Type B pancreatic cell (in vitro differentiated cells): ENCODE measurements at regions not wholly inside any gene's neighbourhood (a gene's known extent, or its start where the extent isn't known, plus 50 kb on each side); places are given as distances from the start of the nearest gene placed in this dataset.

ENCODE experiments used
- DNase-seq: peaks from one replicate; pipeline ENCODE4 v3.0.0; 2021; ENCODE audit warnings: mixed read lengths; ENCODE audit not compliant: unreplicated experiment; ENCODE audit errors: extremely low spot score
- H3K27ac Mint-ChIP-seq: 2 replicates; pipeline ENCODE4 v1.8.0; 2021; ENCODE audit warnings: mild to moderate bottlenecking, mixed read lengths
- H3K27me3 Mint-ChIP-seq: 2 replicates; pipeline ENCODE4 v1.8.0; 2021; ENCODE audit warnings: mixed read lengths
- H3K36me3 Mint-ChIP-seq: 2 replicates; pipeline ENCODE4 v1.8.0; 2021; ENCODE audit warnings: mixed read lengths
- H3K4me1 Mint-ChIP-seq: one replicate; pipeline ENCODE4 v1.8.0; 2021; ENCODE audit warnings: mixed read lengths; ENCODE audit not compliant: unreplicated experiment
- H3K4me3 Mint-ChIP-seq: 2 replicates; pipeline ENCODE4 v1.8.0; 2021; ENCODE audit warnings: mild to moderate bottlenecking, mixed read lengths
- H3K9me3 Mint-ChIP-seq: 2 replicates; pipeline ENCODE4 v1.8.0; 2021; ENCODE audit warnings: mixed read lengths
- CTCF ChIP-seq: fragments of 200-600 bp; sonication (generic); conservative IDR thresholded peaks from 2 replicates; pipeline ENCODE4 v1.5.0; 2021; ENCODE audit warnings: antibody characterized with exemption, mild to moderate bottlenecking

DNA sequence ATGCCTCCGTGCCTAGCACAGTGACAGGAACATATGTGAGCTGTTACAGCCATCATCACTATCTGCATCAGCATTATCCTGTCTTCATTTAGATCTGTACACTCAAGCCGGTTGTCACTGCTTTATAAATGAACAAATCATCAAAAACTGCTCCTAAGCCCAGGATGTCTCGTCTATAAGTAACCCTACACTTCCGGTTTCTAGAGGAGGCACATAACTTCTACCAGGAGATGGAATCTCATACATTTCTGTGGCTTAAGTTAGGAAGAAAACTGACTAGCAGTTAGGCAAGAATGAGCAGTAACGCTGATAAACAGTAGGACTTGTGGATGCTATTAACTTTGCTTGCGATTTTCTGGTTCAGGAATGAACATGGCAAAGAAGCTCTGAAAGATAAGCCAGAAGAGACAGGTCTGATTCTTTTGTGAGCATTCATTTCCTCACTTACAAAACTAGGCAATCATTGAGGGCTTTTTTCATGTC, 1199.2 kb downstream of the SORCS3 start:
- H3K9me3 Mint-ChIP-seq: no peaks in the 10 kb centered on the region
- H3K36me3 Mint-ChIP-seq: no peaks in the 10 kb centered on the region
- H3K4me1 Mint-ChIP-seq: peaks cover 27% of the 10 kb centered on the region
- TF ChIP-seq CTCF: no peak
- no peak overlapping the region for H3K4me3 Mint-ChIP-seq
- no peak overlapping the region for H3K27ac Mint-ChIP-seq
- H3K27me3 Mint-ChIP-seq: no peaks in the 10 kb centered on the region
- no peak for DNase-seq

DNA sequence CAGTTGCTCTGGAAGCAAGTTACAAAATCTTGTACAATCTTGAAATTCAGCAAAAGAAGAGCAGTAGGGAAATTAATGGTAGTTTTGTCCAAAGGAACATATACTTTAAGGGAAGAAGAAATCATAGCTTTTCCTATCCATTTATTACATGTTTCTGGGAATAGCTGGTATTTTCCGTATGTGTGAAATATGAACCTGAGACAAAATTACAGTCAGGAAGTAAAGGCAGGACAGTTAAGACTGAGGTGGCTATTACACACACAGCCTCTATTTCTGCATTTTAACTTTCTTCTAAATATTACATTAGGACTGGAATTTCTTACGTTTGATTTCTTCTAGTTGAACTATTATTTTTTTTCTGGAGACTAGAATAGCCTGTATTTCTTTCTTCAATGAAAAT, 1197.3 kb downstream of the SORCS3 start:
- DNase-seq: no peak
- H3K27me3 Mint-ChIP-seq: no peaks in the 10 kb centered on the region
- H3K36me3 Mint-ChIP-seq: no peaks in the 10 kb centered on the region
- peak overlapping the region; percentile 44 for H3K4me3 Mint-ChIP-seq
- H3K4me1 Mint-ChIP-seq: peaks cover 18% of the 10 kb centered on the region
- H3K9me3 Mint-ChIP-seq: no peaks in the 10 kb centered on the region
- no peak overlapping the region for H3K27ac Mint-ChIP-seq
- TF ChIP-seq CTCF: no peak

DNA sequence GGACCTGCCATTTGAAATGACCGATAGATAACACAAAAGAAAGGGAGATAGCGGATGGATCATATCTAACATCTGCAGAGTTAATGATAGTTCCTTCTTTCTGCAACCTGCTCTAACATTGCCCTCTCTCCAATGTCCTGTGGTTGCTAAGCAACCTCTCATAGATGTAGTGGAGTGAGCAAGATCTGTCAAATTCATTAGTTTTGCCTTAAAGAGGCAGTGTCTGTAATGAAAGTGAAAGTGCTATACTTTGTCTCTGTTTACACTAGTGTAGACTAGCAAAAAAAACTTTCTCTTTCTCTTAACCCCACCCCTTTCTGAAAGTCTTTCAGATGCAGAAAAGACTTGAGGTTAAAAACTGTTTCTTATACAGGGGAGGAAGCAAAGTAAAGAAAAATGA, 1196.9 kb downstream of the SORCS3 start:
- peak overlapping the region; percentile 44 for H3K4me3 Mint-ChIP-seq
- H3K27me3 Mint-ChIP-seq: no peaks in the 10 kb centered on the region
- no peaks in the 10 kb centered on the region for H3K9me3 Mint-ChIP-seq
- no peak for DNase-seq
- H3K36me3 Mint-ChIP-seq: no peaks in the 10 kb centered on the region
- H3K4me1 Mint-ChIP-seq: peaks cover 18% of the 10 kb centered on the region
- no peak for TF ChIP-seq CTCF
- H3K27ac Mint-ChIP-seq: no peak overlapping the region

DNA sequence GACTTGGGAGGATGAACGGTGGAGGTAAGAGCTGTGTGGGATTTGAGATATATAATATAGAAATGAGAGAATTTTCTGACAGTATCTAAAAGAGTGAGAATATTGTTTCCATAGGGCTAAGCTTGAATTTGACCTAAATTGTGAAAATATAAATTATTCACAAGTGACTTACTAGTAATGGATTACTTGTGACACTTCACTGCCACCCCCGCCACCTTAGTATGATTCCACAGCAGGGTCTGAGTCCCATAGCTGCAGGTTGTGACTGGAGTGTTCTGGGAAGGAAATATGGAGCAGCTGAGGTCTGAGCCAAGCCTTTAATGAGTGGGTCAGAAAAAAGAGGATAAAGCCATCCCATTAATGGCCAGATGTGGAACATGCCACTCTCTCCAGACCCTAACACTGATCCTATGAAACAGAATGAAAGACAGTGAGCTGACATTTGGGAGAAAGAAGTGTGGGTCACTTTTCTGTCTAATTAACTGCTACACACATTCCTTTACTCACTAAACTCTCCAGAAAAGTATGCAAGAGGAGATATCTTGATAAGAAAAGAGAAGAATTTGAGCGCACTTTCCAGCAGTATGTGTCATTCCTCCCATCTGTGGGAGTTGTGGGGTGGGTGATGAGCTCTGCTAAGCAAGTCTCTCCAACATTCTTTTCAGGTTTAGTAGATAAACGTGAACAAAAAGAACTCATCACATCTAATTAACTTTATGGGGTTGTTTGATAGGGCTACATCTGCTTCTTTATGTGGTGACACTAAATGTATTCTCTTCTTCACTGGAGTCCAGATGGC, 1193.4 kb downstream of the SORCS3 start:
- no peaks in the 10 kb centered on the region for H3K27me3 Mint-ChIP-seq
- H3K27ac Mint-ChIP-seq: no peak overlapping the region
- no peak overlapping the region for H3K4me3 Mint-ChIP-seq
- no peaks in the 10 kb centered on the region for H3K9me3 Mint-ChIP-seq
- no peak for DNase-seq
- H3K4me1 Mint-ChIP-seq: peaks cover 8% of the 10 kb centered on the region
- H3K36me3 Mint-ChIP-seq: no peaks in the 10 kb centered on the region
- TF ChIP-seq CTCF: no peak

GRCh38 chr10:105827133-105827532, 1186.0 kb downstream of the SORCS3 start:
- Mint-ChIP-seq H3K36me3 (no peaks in the 10 kb centered on the region), H3K9me3 (peaks cover 7% of the 10 kb centered on the region), H3K27me3 (no peaks in the 10 kb centered on the region), H3K27ac (no peak overlapping the region), H3K4me3 (no peak overlapping the region), H3K4me1 (no peaks in the 10 kb centered on the region)
- no peak for DNase-seq
- no peak for TF ChIP-seq CTCF
